NCI-H510A (cell line): ENCODE measurements at regions not wholly inside any gene's neighbourhood (a gene's known extent, or its start where the extent isn't known, plus 50 kb on each side); places are given as distances from the start of the nearest gene placed in this dataset.

Source experiments
- DNase-seq: peaks from one replicate; lab custom pipeline; 2025; lab: John Stamatoyannopoulos, UW

- no peak for DNase-seq
Measured at GRCh38 chr3:182683858-182684257, 109.4 kb upstream of the ATP11B start.

- DNase-seq: no peak
Measured at GRCh38 chr3:182686033-182686886, 107.0 kb upstream of the ATP11B start.

GRCh38 chr3:182690172-182690571 lies 103.1 kb upstream of the ATP11B start:
- no peak for DNase-seq

- no peak for DNase-seq
Measured at GRCh38 chr3:182692021-182692420, 101.3 kb upstream of the ATP11B start.

GRCh38 chr3:182692695-182693094 lies 100.6 kb upstream of the ATP11B start:
- no peak for DNase-seq

GRCh38 chr3:182693723-182694122 lies 99.6 kb upstream of the ATP11B start:
- DNase-seq: no peak

GRCh38 chr3:182696916-182697315 lies 96.4 kb upstream of the ATP11B start:
- DNase-seq: no peak

- no peak for DNase-seq
Measured at GRCh38 chr3:182697345-182697919, 95.9 kb upstream of the ATP11B start.

GRCh38 chr3:182698078-182698477 lies 95.2 kb upstream of the ATP11B start:
- no peak for DNase-seq

GRCh38 chr3:182699550-182700170 lies 93.6 kb upstream of the ATP11B start:
- DNase-seq: no peak

GRCh38 chr3:182702216-182702615 lies 91.1 kb upstream of the ATP11B start:
- no peak for DNase-seq

GRCh38 chr3:182703233-182703632 lies 90.1 kb upstream of the ATP11B start:
- no peak for DNase-seq

- no peak for DNase-seq
Measured at GRCh38 chr3:182704926-182705325, 88.4 kb upstream of the ATP11B start.

GRCh38 chr3:182708810-182709209 lies 84.5 kb upstream of the ATP11B start:
- DNase-seq: no peak

GRCh38 chr3:182709306-182709705 lies 84.0 kb upstream of the ATP11B start:
- no peak for DNase-seq

- DNase-seq: no peak
Measured at GRCh38 chr3:182710557-182711157, 82.6 kb upstream of the ATP11B start.

GRCh38 chr3:182711261-182711683 lies 82.0 kb upstream of the ATP11B start:
- DNase-seq: no peak

GRCh38 chr3:182711853-182712252 lies 81.5 kb upstream of the ATP11B start:
- no peak for DNase-seq

GRCh38 chr3:182713111-182713510 lies 80.2 kb upstream of the ATP11B start:
- no peak for DNase-seq

- peak; percentile 28 for DNase-seq
Measured at GRCh38 chr3:182713743-182714517, 79.4 kb upstream of the ATP11B start.

GRCh38 chr3:182715006-182715405 lies 78.3 kb upstream of the ATP11B start:
- DNase-seq: no peak

GRCh38 chr3:182716114-182716688 lies 77.1 kb upstream of the ATP11B start:
- DNase-seq: no peak
